ENCODE measurements at regions not wholly inside any gene's neighbourhood (a gene's known extent, or its start where the extent isn't known, plus 50 kb on each side); places are given as distances from the start of the nearest gene placed in this dataset.

- TF ChIP-seq CTCF (IDR thresholded peaks at IDR 0.05) (no peak), POLR2A (IDR thresholded peaks at IDR 0.05) (no peak)
Observed at GRCh38 chr17:72208832-72209231, 88.0 kb downstream of the SOX9 start.

Measured in vagina (tissue), 2 donors.